Activated T-cell treated with anti-CD3 and anti-CD28 coated beads, Interleukin-2, amount 50 U/mL, for 24 hours (primary cell): ENCODE measurements at regions not wholly inside any gene's neighbourhood (a gene's known extent, or its start where the extent isn't known, plus 50 kb on each side); places are given as distances from the start of the nearest gene placed in this dataset.
"Not testable (repeated sequence)": the region's sequence is repeated elsewhere in the genome, so short reads cannot be mapped to it uniquely, and the experiment has no call there.

Experiments
- DNase-seq: peaks from one replicate; pipeline ENCODE4 v3.0.0-alpha.2; 2020
- H3K27ac Mint-ChIP-seq: 2 replicates; pipeline ENCODE4 v1.8.0; 2020; ENCODE audit warnings: mild to moderate bottlenecking, mixed read lengths
- H3K27me3 Mint-ChIP-seq: 2 replicates; pipeline ENCODE4 v1.8.0; 2020; ENCODE audit warnings: mixed read lengths
- H3K36me3 Mint-ChIP-seq: 2 replicates; pipeline ENCODE4 v1.8.0; 2020; ENCODE audit warnings: low read depth, mixed read lengths
- H3K4me1 Mint-ChIP-seq: 2 replicates; pipeline ENCODE4 v1.8.0; 2020; ENCODE audit warnings: low read depth, mixed read lengths
- H3K4me3 Mint-ChIP-seq: 2 replicates; pipeline ENCODE4 v1.8.0; 2020; ENCODE audit warnings: mild to moderate bottlenecking, moderate library complexity, mixed read lengths
- H3K9me3 Mint-ChIP-seq: 2 replicates; pipeline ENCODE4 v1.8.0; 2020; ENCODE audit warnings: mixed read lengths

DNA sequence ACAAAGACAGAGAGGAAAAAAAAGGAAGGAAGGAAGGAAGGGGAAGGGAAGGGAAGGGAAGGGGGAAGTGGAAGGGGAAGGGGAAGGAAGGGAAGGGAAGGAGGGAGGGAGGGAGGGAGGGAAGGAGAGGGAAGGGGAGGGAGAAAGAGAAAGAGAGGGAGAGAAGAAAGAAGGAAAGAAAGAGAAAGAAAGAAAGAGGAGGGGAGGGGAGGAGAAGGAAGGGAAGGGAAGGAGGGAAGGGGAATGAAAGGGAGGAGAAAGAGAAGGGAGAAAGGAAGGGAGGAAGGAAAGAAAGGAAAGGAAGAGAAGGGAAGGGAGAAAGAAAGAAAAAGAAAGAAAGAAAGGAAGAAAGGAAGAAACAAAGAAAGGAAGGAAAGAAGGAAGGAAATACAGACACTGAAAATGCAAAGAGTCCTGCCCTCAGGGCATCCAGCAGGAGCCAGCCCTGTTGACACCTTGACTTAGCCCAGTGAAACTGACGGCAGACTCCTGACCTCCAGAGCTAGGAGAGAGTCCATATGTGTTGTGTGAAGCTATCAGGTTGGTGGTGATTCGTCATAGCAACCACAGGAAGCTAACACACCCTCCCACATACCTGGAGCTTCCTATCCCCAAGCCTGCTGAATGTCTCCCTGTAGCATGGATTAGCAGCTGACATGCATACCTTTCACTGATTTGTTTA is 58.7 kb upstream of the SULF2 start:
- Mint-ChIP-seq H3K4me3 (no peak overlapping the region), H3K9me3 (no peaks in the 10 kb centered on the region), H3K27ac (no peak overlapping the region), H3K36me3 (no peaks in the 10 kb centered on the region), H3K27me3 (peaks cover 3% of the 10 kb centered on the region), H3K4me1 (no peaks in the 10 kb centered on the region)
- DNase-seq: no peak

DNA sequence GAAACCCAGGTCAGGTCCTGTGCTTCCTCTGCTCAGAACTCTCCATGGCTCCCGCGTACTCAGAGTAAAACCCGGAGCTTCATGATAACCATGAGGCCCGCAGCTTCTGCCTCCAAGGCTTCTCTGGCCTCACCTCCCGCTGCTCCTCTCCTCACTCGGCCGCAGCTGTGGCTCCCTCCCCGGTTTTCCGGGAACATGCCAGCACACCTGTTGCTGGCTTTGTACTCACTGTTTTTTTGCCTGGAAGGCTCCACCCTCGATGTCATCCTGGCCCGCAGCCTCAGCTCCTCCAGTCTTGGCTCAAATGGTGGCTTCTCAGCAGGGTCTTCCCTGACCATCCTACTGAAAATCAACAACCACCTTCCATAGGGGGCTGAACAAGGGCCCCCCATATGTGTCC is 57.7 kb upstream of the SULF2 start:
- H3K27ac Mint-ChIP-seq, H3K27me3 Mint-ChIP-seq, DNase-seq, H3K4me3 Mint-ChIP-seq, H3K9me3 Mint-ChIP-seq, H3K36me3 Mint-ChIP-seq, H3K4me1 Mint-ChIP-seq: not testable (repeated sequence)

DNA sequence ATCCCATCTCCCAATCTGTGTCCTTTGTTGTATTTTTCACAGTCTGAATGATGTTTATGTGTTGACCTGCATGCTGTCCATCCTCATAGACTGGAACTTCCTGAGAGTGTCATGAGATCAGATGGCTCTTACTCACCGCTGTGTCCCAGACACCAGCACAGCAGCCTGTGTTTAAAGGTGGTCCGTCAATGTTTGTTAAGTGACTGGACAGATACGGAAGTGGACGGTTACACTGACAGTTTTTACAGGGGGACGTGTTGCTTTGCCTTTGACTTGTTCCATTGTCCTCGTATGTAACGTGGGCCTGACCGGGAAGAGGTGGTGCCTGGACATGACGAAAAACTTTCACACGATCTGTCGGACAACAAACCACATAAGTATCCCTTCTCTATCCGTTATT is 56.7 kb upstream of the SULF2 start:
- H3K27me3 Mint-ChIP-seq, H3K4me1 Mint-ChIP-seq, H3K9me3 Mint-ChIP-seq, H3K36me3 Mint-ChIP-seq, DNase-seq, H3K4me3 Mint-ChIP-seq, H3K27ac Mint-ChIP-seq: not testable (repeated sequence)

GRCh38 chr20:47836256-47836817 is 51.1 kb upstream of the SULF2 start:
- H3K4me1 Mint-ChIP-seq, H3K9me3 Mint-ChIP-seq: not testable (repeated sequence)

More at GRCh38 chr20:47836256-47836817, 51.1 kb upstream of the SULF2 start:
- H3K4me3 Mint-ChIP-seq, DNase-seq, H3K36me3 Mint-ChIP-seq, H3K27me3 Mint-ChIP-seq, H3K27ac Mint-ChIP-seq: not testable (repeated sequence)
